GM23338 (cell line): ENCODE measurements at regions not wholly inside any gene's neighbourhood (a gene's known extent, or its start where the extent isn't known, plus 50 kb on each side); places are given as distances from the start of the nearest gene placed in this dataset.

Experiments used
- ATAC-seq: fragments of 200-7000 bp; cut with Tn5 transposase; 3 replicates; pipeline ENCODE4 v1.9.1; 2020
- DNase-seq: peaks from one replicate; pipeline ENCODE4 v3.0.0-alpha.2; 2015; ENCODE audit warnings: low spot score
- H2AFZ ChIP-seq: fragments of 200-600 bp; sonication (generic); 2 replicates; pipeline ENCODE4 v1.8.0; 2016; ENCODE audit warnings: antibody characterized with exemption, mild to moderate bottlenecking, moderate library complexity
- H3F3A ChIP-seq: fragments of 200-600 bp; sonication (generic); replicated peaks from 2 replicates; pipeline ENCODE4 v1.8.0; 2017; ENCODE audit warnings: antibody characterized with exemption, mixed run types, low read depth
- H3K27ac ChIP-seq: fragments of 200-600 bp; sonication (generic); 2 replicates; pipeline ENCODE4 v1.6.1; 2016; ENCODE audit warnings: low read depth
- H3K27me3 ChIP-seq: fragments of 200-600 bp; sonication (generic); 2 replicates; pipeline ENCODE4 v1.8.0; 2016; ENCODE audit warnings: mild to moderate bottlenecking, mixed run types, moderate library complexity; ENCODE audit not compliant: insufficient read depth
- H3K36me3 ChIP-seq: fragments of 200-600 bp; sonication (generic); 2 replicates; pipeline ENCODE4 v1.8.0; 2016; ENCODE audit warnings: mild to moderate bottlenecking; ENCODE audit not compliant: insufficient read depth
- H3K4me1 ChIP-seq: fragments of 200-600 bp; sonication (generic); 2 replicates; pipeline ENCODE4 v1.8.0; 2016; ENCODE audit warnings: mild to moderate bottlenecking, moderate library complexity; ENCODE audit not compliant: insufficient read depth
- H3K4me2 ChIP-seq: fragments of 200-600 bp; sonication (generic); 2 replicates; pipeline ENCODE4 v1.7.1; 2017; ENCODE audit warnings: mixed run types
- H3K4me3 ChIP-seq: fragments of 200-600 bp; sonication (generic); 2 replicates; pipeline ENCODE4 v1.6.1; 2016; ENCODE audit warnings: mixed run types
- H3K79me2 ChIP-seq: fragments of 200-600 bp; sonication (generic); replicated peaks from 2 replicates; pipeline ENCODE4 v1.8.0; 2017; ENCODE audit warnings: mild to moderate bottlenecking; ENCODE audit not compliant: insufficient read depth
- H3K9me2 ChIP-seq: fragments of 200-600 bp; sonication (generic); 2 replicates; pipeline ENCODE4 v1.8.0; 2017; ENCODE audit not compliant: insufficient read depth
- H4K20me1 ChIP-seq: fragments of 200-600 bp; sonication (generic); replicated peaks from 2 replicates; pipeline ENCODE4 v1.8.0; 2017; ENCODE audit warnings: mild to moderate bottlenecking; ENCODE audit not compliant: insufficient read depth
- H3K27ac Mint-ChIP-seq: 2 replicates; pipeline ENCODE4 v1.8.0; 2020; ENCODE audit warnings: inconsistent platforms, mild to moderate bottlenecking, moderate library complexity, mixed read lengths
- H3K27me3 Mint-ChIP-seq: 3 replicates; pipeline ENCODE4 v1.8.0; 2022; ENCODE audit warnings: low read depth, mild to moderate bottlenecking, moderate library complexity, mixed read lengths, inconsistent platforms; ENCODE audit not compliant: insufficient read depth, poor library complexity
- H3K36me3 Mint-ChIP-seq: 3 replicates; pipeline ENCODE4 v1.8.0; 2021; ENCODE audit warnings: low read depth, mild to moderate bottlenecking, inconsistent platforms, moderate library complexity, mixed read lengths
- H3K4me1 Mint-ChIP-seq: 3 replicates; pipeline ENCODE4 v1.8.0; 2020; ENCODE audit warnings: mild to moderate bottlenecking, inconsistent platforms, mixed read lengths
- H3K4me3 Mint-ChIP-seq: 3 replicates; pipeline ENCODE4 v1.8.0; 2021; ENCODE audit warnings: moderate library complexity, mild to moderate bottlenecking, inconsistent platforms, mixed read lengths
- H3K9me3 Mint-ChIP-seq: 3 replicates; pipeline ENCODE4 v1.8.0; 2020; ENCODE audit warnings: moderate library complexity, mild to moderate bottlenecking, inconsistent platforms, mixed read lengths
- ETS1 ChIP-seq: IDR thresholded peaks from 2 replicates; pipeline ENCODE4 v1.6.1; 2016; ENCODE audit warnings: antibody characterized with exemption
- EZH2 ChIP-seq: fragments of 200-600 bp; sonication (generic); IDR thresholded peaks from one replicate; pipeline ENCODE4 v1.8.0; 2017; ENCODE audit warnings: antibody characterized with exemption, mild to moderate bottlenecking, low read depth; ENCODE audit not compliant: unreplicated experiment
- EZH2phosphoT487 ChIP-seq: fragments of 200-600 bp; sonication (generic); IDR thresholded peaks from one replicate; pipeline ENCODE4 v1.8.1; 2018; ENCODE audit warnings: antibody characterized with exemption; ENCODE audit not compliant: unreplicated experiment
- JUNB ChIP-seq: IDR thresholded peaks from one replicate; pipeline ENCODE4 v1.6.1; 2016; ENCODE audit warnings: antibody characterized with exemption; ENCODE audit not compliant: unreplicated experiment
- NANOG ChIP-seq: IDR thresholded peaks from 2 replicates; pipeline ENCODE4 v1.6.1; 2016; ENCODE audit warnings: antibody characterized with exemption, borderline replicate concordance
- REST ChIP-seq: IDR thresholded peaks from one replicate; pipeline ENCODE4 v1.6.1; 2018; ENCODE audit warnings: antibody characterized with exemption; ENCODE audit not compliant: unreplicated experiment
- STAT1 ChIP-seq: IDR thresholded peaks from one replicate; pipeline ENCODE4 v1.6.1; 2016; ENCODE audit warnings: antibody characterized with exemption; ENCODE audit not compliant: unreplicated experiment
- ZNF462 ChIP-seq: fragments of 250-450 bp; sonication (Bioruptor Pico); IDR thresholded peaks from 2 replicates; pipeline ENCODE4 v1.5.0; 2020; ENCODE audit warnings: mild to moderate bottlenecking, moderate library complexity

GRCh38 chr5:89711526-89711925 lies 698.0 kb downstream of the CETN3 start (continued):
- TF ChIP-seq ZNF462, result no peak
- TF ChIP-seq ETS1, result no peak
- no peak for TF ChIP-seq NANOG
- no peak for TF ChIP-seq JUNB
- TF ChIP-seq EZH2phosphoT487, result no peak

- H3K4me3 Mint-ChIP-seq, result no peak overlapping the region
- no peak for DNase-seq
- H3K79me2 ChIP-seq, result no peaks in the 10 kb centered on the region
- peak overlapping the region; percentile 14; the same call in 1 of the 2 replicates for H3K27ac Mint-ChIP-seq
- no peaks in the 10 kb centered on the region for H3K27me3 ChIP-seq
- H3K27ac ChIP-seq, result no peak overlapping the region
- no peaks in the 10 kb centered on the region; the same call in 2 of the 3 replicates for H3K36me3 Mint-ChIP-seq
- H3K9me3 Mint-ChIP-seq, result no peaks in the 10 kb centered on the region
- H3K4me1 Mint-ChIP-seq, result peaks cover 29% of the 10 kb centered on the region
- no peaks in the 10 kb centered on the region; the same call in 1 of the 2 replicates for H3K9me2 ChIP-seq
- no peak overlapping the region for H3K4me3 ChIP-seq
- ATAC-seq, result no peak
- H3K4me2 ChIP-seq, result no peak overlapping the region
- no peaks in the 10 kb centered on the region for H3F3A ChIP-seq
- peaks cover 3% of the 10 kb centered on the region for H3K27me3 Mint-ChIP-seq
- H4K20me1 ChIP-seq, result no peaks in the 10 kb centered on the region
- H3K36me3 ChIP-seq, result no peaks in the 10 kb centered on the region
- no peak for TF ChIP-seq STAT1
- no peak for TF ChIP-seq REST
- TF ChIP-seq EZH2, result no peak
- peaks cover 23% of the 10 kb centered on the region for H3K4me1 ChIP-seq
- no peak overlapping the region for H2AFZ ChIP-seq
These were observed 699.5 kb downstream of the CETN3 start for GRCh38 chr5:89710006-89710405.
